Right lung (tissue), 2 donors: ENCODE measurements at regions not wholly inside any gene's neighbourhood (a gene's known extent, or its start where the extent isn't known, plus 50 kb on each side); places are given as distances from the start of the nearest gene placed in this dataset.
A peak's percentile ranks its signal among the peaks of the same experiment; 100 is the strongest.
"Not testable (repeated sequence)": the region's sequence is repeated elsewhere in the genome, so short reads cannot be mapped to it uniquely, and the experiment has no call there.

ENCODE experiments used
- DNase-seq, 2 donors: peaks; one replicate each; pipeline ENCODE4 v3.0.0-alpha.2; 2013

- no peak for DNase-seq
These were observed 162.8 kb upstream of the CDH11 start for GRCh38 chr16:65284626-65285025.

GRCh38 chr16:65283181-65283651, 161.4 kb upstream of the CDH11 start:
- peak in 1 of 2 donors; percentile 24 for DNase-seq

- no peak for DNase-seq
These were observed 159.7 kb upstream of the CDH11 start for GRCh38 chr16:65281586-65281985.

GRCh38 chr16:65280845-65281512, 159.1 kb upstream of the CDH11 start:
- no peak for DNase-seq

GRCh38 chr16:65279576-65279975, 157.7 kb upstream of the CDH11 start:
- no peak for DNase-seq

- DNase-seq, result no peak
These were observed 157.0 kb upstream of the CDH11 start for GRCh38 chr16:65278874-65279273.

GRCh38 chr16:65274566-65274965, 152.7 kb upstream of the CDH11 start:
- DNase-seq, result no peak

- DNase-seq, result no peak
These were observed 151.0 kb upstream of the CDH11 start for GRCh38 chr16:65272699-65273414.

GRCh38 chr16:65271996-65272395, 150.1 kb upstream of the CDH11 start:
- DNase-seq, result no peak

GRCh38 chr16:65268331-65268730, 146.5 kb upstream of the CDH11 start:
- DNase-seq, result no peak

GRCh38 chr16:65263896-65264295, 142.0 kb upstream of the CDH11 start:
- no peak for DNase-seq

- DNase-seq, result no peak
These were observed 138.9 kb upstream of the CDH11 start for GRCh38 chr16:65260746-65261145.

GRCh38 chr16:65254144-65254543, 132.3 kb upstream of the CDH11 start:
- DNase-seq, result no peak

GRCh38 chr16:65249768-65250167, 127.9 kb upstream of the CDH11 start:
- DNase-seq, result peak; percentile 6 to 10

- no peak for DNase-seq
These were observed 122.9 kb upstream of the CDH11 start for GRCh38 chr16:65244787-65245186.

- DNase-seq, result no peak
These were observed 113.7 kb upstream of the CDH11 start for GRCh38 chr16:65235339-65236177.

GRCh38 chr16:65234721-65235320, 113.0 kb upstream of the CDH11 start:
- not testable (repeated sequence) for DNase-seq

- no peak for DNase-seq
These were observed 107.4 kb upstream of the CDH11 start for GRCh38 chr16:65229191-65229662.

GRCh38 chr16:65227150-65227835, 105.4 kb upstream of the CDH11 start:
- DNase-seq, result no peak

GRCh38 chr16:65226077-65226476, 104.2 kb upstream of the CDH11 start:
- DNase-seq, result no peak

- no peak for DNase-seq
These were observed 103.6 kb upstream of the CDH11 start for GRCh38 chr16:65225488-65225887.
